Psoas muscle (tissue), 7 donors: ENCODE measurements at regions not wholly inside any gene's neighbourhood (a gene's known extent, or its start where the extent isn't known, plus 50 kb on each side); places are given as distances from the start of the nearest gene placed in this dataset.

Source experiments
- ATAC-seq, 4 donors: fragments of 200-7000 bp; cut with Tn5 transposase; one replicate each; pipeline ENCODE4 v1.9.1; 2020; ENCODE audit warnings: moderate library complexity in 3 of 4, mild to moderate bottlenecking in 2 of 4
- DNase-seq, 2 donors: peaks; one replicate each; pipeline ENCODE4 v3.0.0-alpha.2; 2020
- H3K27ac ChIP-seq: fragments of 200-600 bp; one replicate; pipeline ENCODE4 v1.8.0; 2022
- H3K27me3 ChIP-seq, 3 donors: fragments of 200-600 bp in 1 of 3; one replicate each; pipeline versions ENCODE4 v1.6.1 to v1.8.0; 2013 to 2022; ENCODE audit warnings: low read length in 2 of 3, mild to moderate bottlenecking in 2 of 3, moderate library complexity in 1 of 3; ENCODE audit not compliant: insufficient read depth in 3 of 3
- H3K36me3 ChIP-seq, 2 donors: fragments of 200-600 bp in 1 of 2; one replicate each; pipeline versions ENCODE4 v1.6.1 to v1.8.0; 2013 to 2022; ENCODE audit warnings: low read depth in 1 of 2, mild to moderate bottlenecking in 1 of 2, moderate library complexity in 1 of 2; ENCODE audit not compliant: insufficient read depth in 1 of 2
- H3K4me1 ChIP-seq: fragments of 200-600 bp; one replicate; pipeline ENCODE4 v1.8.0; 2022
- H3K4me3 ChIP-seq: fragments of 200-600 bp; one replicate; pipeline ENCODE4 v1.8.0; 2022; ENCODE audit warnings: mild to moderate bottlenecking
- H3K9me3 ChIP-seq: fragments of 200-600 bp; one replicate; pipeline ENCODE4 v1.8.0; 2022
- CTCF ChIP-seq: fragments of 200-600 bp; IDR thresholded peaks from one replicate; pipeline ENCODE4 v1.8.0; 2022; ENCODE audit warnings: antibody characterized with exemption
- WGBS, 3 donors: extraction: QIAGEN DNeasy Blood & Tissue Kit; methylation state at CpG; one replicate each; pipeline versions ENCODE4 v1.1.6 to v1.1.7; 2013; 5-methylcytosine and 5-hydroxymethylcytosine counted together
- intact Hi-C, 2 donors: fragments of 100-400 bp; cut with DNase I; formaldehyde crosslinking; loops; one replicate each; pipeline versions ENCODE4 v1.11.0 to v1.14.2; 2022
- donor health status: healthy with polysubstance abuse.
- donor health status: DM: no; HTN: no; CAD: no; lungs with moderate emphysema.
- donor health status: Bipolar disorder and iron deficiency.
- donor health status: healthy.
- donor health status: DM: yes; HTN: yes; CAD: no.
- donor health status: DM: no; HTN: no; CAD: no.
- donor health status: DM: yes; HTN: yes; CAD: no.

DNA sequence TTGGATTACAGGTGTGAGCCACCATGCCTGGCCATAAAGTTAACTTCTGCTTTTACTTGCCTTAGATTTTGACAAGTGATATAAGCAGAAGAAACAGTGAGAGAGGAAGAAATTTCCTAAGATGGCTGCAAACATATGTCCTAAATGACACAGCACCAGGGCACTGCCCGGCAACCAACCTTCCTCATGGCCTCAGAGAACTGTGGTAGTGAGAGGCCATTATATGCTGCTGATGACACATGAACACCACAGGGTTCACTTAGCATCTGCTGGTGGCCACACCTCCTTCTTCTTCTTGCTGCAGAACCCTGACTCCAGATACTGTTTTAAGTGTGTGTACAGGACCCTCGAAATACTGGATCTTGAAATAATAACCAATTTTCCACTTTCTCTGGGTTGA is 88.2 kb downstream of the KCTD12 start:
- no peaks in the 10 kb centered on the region for H3K9me3 ChIP-seq
- DNase-seq (no peak), ATAC-seq (no peak)
- no peaks in the 10 kb centered on the region for H3K36me3 ChIP-seq
- no peaks in the 10 kb centered on the region for H3K27me3 ChIP-seq
- H3K4me3 ChIP-seq = no peak overlapping the region
- no peak for TF ChIP-seq CTCF
- intact Hi-C loops = no loop called here
- no peak overlapping the region for H3K27ac ChIP-seq
- 82 to 87% (median 86%) methylated on average over 2 of the region's 2 CpGs for WGBS, 3 donors
- H3K4me1 ChIP-seq = no peaks in the 10 kb centered on the region

GRCh38 chr13:76797361-76797760 is 88.8 kb downstream of the KCTD12 start:
- Histone ChIP-seq H3K27me3 (no peaks in the 10 kb centered on the region), H3K27ac (no peak overlapping the region), H3K36me3 (no peaks in the 10 kb centered on the region), H3K9me3 (no peaks in the 10 kb centered on the region), H3K4me3 (no peak overlapping the region), H3K4me1 (no peaks in the 10 kb centered on the region)
- no peak for TF ChIP-seq CTCF
- ATAC-seq (no peak), DNase-seq (no peak)
- WGBS, 3 donors = 31 to 60% (median 43%) methylated on average over 5 of the region's 5 CpGs
- intact Hi-C loops = no loop called here

GRCh38 chr13:76796851-76797250 is 89.4 kb downstream of the KCTD12 start:
- Histone ChIP-seq H3K4me1 (no peaks in the 10 kb centered on the region), H3K36me3 (no peaks in the 10 kb centered on the region), H3K27me3 (no peaks in the 10 kb centered on the region), H3K4me3 (no peak overlapping the region), H3K27ac (no peak overlapping the region), H3K9me3 (no peaks in the 10 kb centered on the region)
- ATAC-seq (no peak), DNase-seq (no peak)
- intact Hi-C loops = no loop called here
- 68 to 82% (median 78%) methylated on average over 3 of the region's 3 CpGs for WGBS, 3 donors
- TF ChIP-seq CTCF = no peak

DNA sequence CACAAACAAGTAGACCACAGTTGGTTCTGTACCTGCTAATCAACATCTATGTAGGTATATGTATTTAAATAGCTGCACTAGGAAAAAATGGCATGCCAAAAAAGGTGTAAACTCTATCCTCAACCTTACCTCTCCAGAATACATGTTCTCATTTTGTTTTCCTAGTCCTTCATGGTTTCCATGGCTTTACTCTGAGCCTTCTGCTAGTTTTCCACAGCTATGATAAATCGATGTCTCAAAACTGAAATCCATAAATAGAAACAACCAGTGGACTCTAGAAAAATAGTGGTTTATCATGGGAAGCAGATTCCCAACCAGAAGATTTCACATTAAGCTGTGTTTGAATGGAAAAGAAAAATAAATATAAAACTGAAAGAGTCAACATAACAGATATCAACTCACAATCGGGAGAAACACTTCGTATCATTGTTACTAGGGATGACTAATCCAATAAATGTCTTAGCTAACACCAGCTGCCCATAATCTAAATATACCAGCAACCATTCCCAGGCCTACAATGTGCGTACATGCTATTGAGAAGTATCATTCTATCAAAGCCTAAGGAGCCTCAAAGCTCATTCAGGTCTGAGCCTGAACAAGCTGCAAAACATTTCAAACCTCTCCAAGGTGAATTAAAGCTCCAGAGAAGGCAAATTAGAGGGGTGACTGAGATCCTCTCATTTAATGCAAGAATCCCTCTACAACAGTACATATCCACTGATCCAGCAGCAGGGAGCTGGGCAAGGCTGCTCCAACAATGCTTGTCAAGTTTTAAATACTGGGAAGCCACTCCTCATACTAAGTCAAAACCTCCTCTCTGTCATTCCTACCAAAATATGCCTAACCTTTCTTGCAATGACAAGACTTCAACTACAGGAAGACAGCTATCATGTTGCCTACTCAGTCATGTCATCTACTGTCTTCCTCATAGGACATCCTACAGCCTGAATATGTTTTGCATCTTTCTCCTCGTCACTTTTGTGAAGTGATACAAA is 90.2 kb downstream of the KCTD12 start:
- Histone ChIP-seq H3K4me1 (no peaks in the 10 kb centered on the region), H3K4me3 (no peak overlapping the region), H3K27ac (no peak overlapping the region), H3K27me3 (no peaks in the 10 kb centered on the region), H3K9me3 (no peaks in the 10 kb centered on the region), H3K36me3 (no peaks in the 10 kb centered on the region)
- TF ChIP-seq CTCF = no peak
- no peak for DNase-seq
- intact Hi-C loops = no loop called here
- 60 to 73% (median 65%) methylated on average over 5 of the region's 5 CpGs for WGBS, 3 donors
- no peak for ATAC-seq
